K562 (cell line): ENCODE measurements at regions not wholly inside any gene's neighbourhood (a gene's known extent, or its start where the extent isn't known, plus 50 kb on each side); places are given as distances from the start of the nearest gene placed in this dataset.

Experiments used
- ATAC-seq: fragments of 200-7000 bp; cut with Tn5 transposase; 3 replicates; pipeline ENCODE4 v1.9.1; 2020; ENCODE audit warnings: moderate library complexity
- BruUV-seq: library from RNA; stranded (reverse); fragments of 400-500 nt; replicated peaks from 2 replicates; lab custom pipeline; 2021; lab: Mats Ljungman, UMichigan
- CTCF ChIA-PET: fragments of 300-600 bp; formaldehyde crosslinking; extraction: SDS; loops from one replicate; lab custom pipeline; 2021; ENCODE audit warnings: low intra/inter-chr PET ratio; lab: Yijun Ruan, JAX
- POLR2A ChIA-PET: fragments of 300-600, 350-650 bp; sonication (Branson Sonifier 250); formaldehyde crosslinking; extraction: SDS; loops from one replicate; lab custom pipeline; 2021; ENCODE audit warnings: antibody characterized with exemption, inconsistent platforms; lab: Yijun Ruan, JAX
- DNase-seq, 4 experiments: peaks; one replicate each; pipeline versions ENCODE4 v3.0.0 to v3.0.0-alpha.2; 2011 to 2018; ENCODE audit warnings: low spot score in 3 of 4, mixed read lengths in 3 of 4; ENCODE audit errors: extremely low read depth in 1 of 4
- FAIRE-seq: peaks from 2 replicates; lab custom pipeline; 2011; peaks lifted over from hg19 to GRCh38; lab: Jason Lieb, UNC
- H2AFZ ChIP-seq: 2 replicates; pipeline ENCODE4 v1.6.0; 2011; ENCODE audit warnings: low read depth, low read length, control low read depth, inconsistent platforms
- H3K27ac ChIP-seq: fragments of 200-600 bp; 3 replicates; pipeline ENCODE4 v1.8.0; 2011; ENCODE audit warnings: low read depth, mild to moderate bottlenecking, control low read depth, inconsistent platforms, low read length, moderate library complexity, mixed read lengths; ENCODE audit errors: extremely low read depth
- H3K27me3 ChIP-seq, 2 experiments: fragments of 300-600 bp in 1 of 2; 2 replicates in 1 of 2; 3 replicates in 1 of 2; pipeline versions ENCODE4 v1.6.0 to v1.8.0; 2011; ENCODE audit warnings: inconsistent platforms in 2 of 2, low read length in 2 of 2, mild to moderate bottlenecking in 1 of 2, mixed read lengths in 1 of 2, moderate library complexity in 1 of 2; ENCODE audit not compliant: control insufficient read depth in 2 of 2, insufficient read depth in 2 of 2
- H3K36me3 ChIP-seq: fragments of 300-600 bp; 3 replicates; pipeline ENCODE4 v1.8.0; 2011; ENCODE audit warnings: mild to moderate bottlenecking, low read length, inconsistent platforms; ENCODE audit not compliant: control insufficient read depth, insufficient read depth
- H3K4me1 ChIP-seq, 2 experiments: fragments of 200-600 bp in 1 of 2; replicated peaks in 1 of 2; 2 replicates in 1 of 2; 3 replicates in 1 of 2; pipeline versions ENCODE4 v1.5.1 to v1.8.0; 2011; ENCODE audit warnings: inconsistent platforms in 2 of 2, low read length in 2 of 2, mild to moderate bottlenecking in 1 of 2, mixed read lengths in 1 of 2, moderate library complexity in 1 of 2; ENCODE audit not compliant: control insufficient read depth in 2 of 2, insufficient read depth in 2 of 2
- H3K4me2 ChIP-seq: 2 replicates; pipeline ENCODE4 v1.6.1; 2011; ENCODE audit warnings: low read length, control low read depth, inconsistent platforms, mixed read lengths; ENCODE audit not compliant: insufficient read depth
- H3K4me3 ChIP-seq: fragments of 200-600 bp; sonication (generic), shearing (Covaris generic); 2 replicates; pipeline ENCODE4 v1.5.1; 2016; ENCODE audit warnings: control low read depth, inconsistent platforms
- H3K79me2 ChIP-seq: fragments of 200-600 bp; 3 replicates; pipeline ENCODE4 v1.8.0; 2011; ENCODE audit warnings: low read length, inconsistent platforms; ENCODE audit not compliant: control insufficient read depth, insufficient read depth
- H3K9ac ChIP-seq, 2 experiments: 2 replicates each; pipeline versions ENCODE4 v1.6.0 to v1.6.1; 2011; ENCODE audit warnings: low read depth in 2 of 2, low read length in 2 of 2, control low read depth in 1 of 2, inconsistent platforms in 1 of 2, mild to moderate bottlenecking in 1 of 2, mixed read lengths in 1 of 2; ENCODE audit not compliant: insufficient read depth in 1 of 2
- H3K9me1 ChIP-seq: one replicate; pipeline ENCODE4 v1.6.0; 2011; ENCODE audit warnings: inconsistent platforms, mild to moderate bottlenecking, low read length, moderate library complexity; ENCODE audit not compliant: control insufficient read depth, insufficient read depth
- H3K9me3 ChIP-seq: replicated peaks from 2 replicates; pipeline ENCODE4 v1.5.1; 2011; ENCODE audit warnings: low read depth, low read length, inconsistent platforms; ENCODE audit not compliant: control insufficient read depth, insufficient read depth
- H4K20me1 ChIP-seq: replicated peaks from 2 replicates; pipeline ENCODE4 v1.6.1; 2011; ENCODE audit warnings: low read length, inconsistent platforms, mixed read lengths; ENCODE audit not compliant: control insufficient read depth, insufficient read depth
- HCFC1 ChIP-seq: IDR thresholded peaks from 2 replicates; pipeline ENCODE4 v1.6.1; 2012; ENCODE audit warnings: low read depth, low read length, improper control_type of control experiment
- MCM2 ChIP-seq: fragments of 450-650 bp; IDR thresholded peaks from 2 replicates; pipeline ENCODE4 v1.6.1; 2017; ENCODE audit warnings: low read depth, mild to moderate bottlenecking
- MEF2D ChIP-seq: conservative IDR thresholded peaks from 2 replicates; pipeline ENCODE4 v1.6.1; 2016; ENCODE audit warnings: low read depth, missing genetic modification characterization, missing compliant biosample characterization
- MYNN ChIP-seq, 2 experiments: sonication (generic); formaldehyde crosslinking in 1 of 2; IDR thresholded peaks; 2 replicates each; pipeline versions ENCODE4 v1.5.0 to v1.6.1; 2016 to 2020; ENCODE audit warnings: antibody characterized with exemption in 1 of 2, missing genetic modification reagents in 1 of 2
- NFE2 ChIP-seq: IDR thresholded peaks from 2 replicates; pipeline ENCODE4 v1.6.1; 2014; ENCODE audit warnings: antibody characterized with exemption, low read depth
- TEAD4 ChIP-seq, 2 experiments: sonication (generic) in 1 of 2; formaldehyde crosslinking in 1 of 2; IDR thresholded peaks; 2 replicates each; pipeline versions ENCODE4 v1.6.1 to v1.8.0; 2012 to 2022; ENCODE audit warnings: borderline replicate concordance in 1 of 2, inconsistent platforms in 1 of 2, low read length in 1 of 2, mild to moderate bottlenecking in 1 of 2, missing genetic modification reagents in 1 of 2
- ZFP30 ChIP-seq: fragments of 250-450 bp; sonication (Bioruptor Pico); IDR thresholded peaks from 2 replicates; pipeline ENCODE4 v1.8.0; 2022; ENCODE audit warnings: moderate library complexity, mild to moderate bottlenecking, inconsistent platforms, borderline replicate concordance
- ZNF586 ChIP-seq: fragments of 450-650 bp; formaldehyde crosslinking; conservative IDR thresholded peaks from 2 replicates; pipeline ENCODE4 v1.4.0; 2020; ENCODE audit warnings: mild to moderate bottlenecking, moderate library complexity
- WGBS: fragments of 100-300 bp; shearing (Covaris generic); methylation state at CpG from one replicate; pipeline ENCODE4 v1.1.6; 2016; ENCODE audit warnings: low coverage, mixed read lengths; ENCODE audit not compliant: insufficient coverage; ENCODE audit errors: missing lambda C conversion rate; 5-methylcytosine and 5-hydroxymethylcytosine counted together
- in situ Hi-C: fragments of 300-500 bp; cut with MboI; formaldehyde crosslinking; loops from 4 replicates; pipeline ENCODE4 v1.15.0; 2018; ENCODE audit warnings: inconsistent platforms, mixed read lengths
- intact Hi-C: fragments of 100-400 bp; cut with micrococcal nuclease; formaldehyde crosslinking; loops from 2 replicates; pipeline ENCODE4 v1.14.2; 2022
- TF ChIP-seq, protein P1 (sequence below): fragments of 250-450 bp; sonication (Bioruptor Pico); IDR thresholded peaks from 2 replicates; pipeline ENCODE4 v1.5.0; 2022; ENCODE audit warnings: mild to moderate bottlenecking
- TF ChIP-seq, protein P2 (sequence below): IDR thresholded peaks from 2 replicates; pipeline ENCODE4 v1.6.1; 2012; ENCODE audit warnings: low read depth, low read length, improper control_type of control experiment, borderline replicate concordance
- TF ChIP-seq, protein P3 (sequence below): sonication (generic); formaldehyde crosslinking; IDR thresholded peaks from 2 replicates; pipeline ENCODE4 v1.9.0; 2022; ENCODE audit warnings: mild to moderate bottlenecking, missing genetic modification reagents

DNA sequence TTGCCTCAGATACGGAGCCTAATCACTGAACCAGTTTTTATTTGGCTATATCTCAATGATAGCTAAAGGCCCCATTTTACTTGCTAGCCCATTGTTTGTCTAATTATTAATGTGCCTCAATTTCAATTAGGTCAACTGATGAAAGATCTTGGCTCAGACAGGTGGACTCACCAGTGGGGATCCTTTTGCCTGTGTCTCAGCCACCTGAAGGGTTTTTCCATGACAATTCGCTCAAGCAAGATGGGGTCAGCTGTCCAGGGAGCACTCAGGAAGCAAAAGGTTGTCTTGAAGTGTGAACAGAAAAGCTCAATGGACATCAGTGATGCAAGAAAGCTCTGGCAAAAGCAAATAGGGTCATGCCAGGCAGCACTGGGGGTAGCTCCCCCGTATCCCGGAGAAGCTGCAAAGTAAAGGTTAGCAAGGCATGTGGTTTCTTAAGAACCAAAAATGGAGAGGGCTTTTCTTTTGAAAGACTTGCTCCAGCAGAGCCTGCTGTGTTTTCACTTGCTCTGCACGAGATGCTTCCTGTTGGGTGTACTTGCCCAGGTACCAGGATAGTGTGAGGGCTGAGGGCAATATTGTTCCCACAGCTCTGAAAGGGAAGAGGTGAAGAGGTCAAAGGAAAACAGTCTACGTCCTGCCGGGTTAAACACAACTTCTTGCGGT, 541.2 kb upstream of the CDH5 start:
- Histone ChIP-seq H3K27me3 (no peaks in the 10 kb centered on the region), H3K79me2 (no peaks in the 10 kb centered on the region), H3K4me3 (no peak overlapping the region), H4K20me1 (no peaks in the 10 kb centered on the region), H3K9me3 (no peaks in the 10 kb centered on the region)
- ATAC-seq, result no peak
- no TSS peak for BruUV-seq
- ChIA-PET POLR2A (interaction anchor here (0.6 to 0.9 kb wide), 2 partner anchors 25 to 74 kb away, joined by 3 to 4 read pairs; no protein-coding TSS in a partner anchor), CTCF (no interaction called here)
- in situ Hi-C loops (no loop called here), intact Hi-C loops (no loop called here)
- 11% methylated on average over 8 of the region's 8 CpGs for WGBS
- no peak for TF ChIP-seq TEAD4 (IDR thresholded peaks at IDR 0.05; ENCODE audit: low read length)
- no peak for TF ChIP-seq TEAD4 (CRISPR knock-in tag; IDR thresholded peaks at IDR 0.05; ENCODE audit: borderline replicate concordance)
- no peak for TF ChIP-seq MEF2D (tag)
- no peak for TF ChIP-seq MYNN (IDR thresholded peaks at IDR 0.05)
- TF ChIP-seq MYNN (CRISPR knock-in tag; IDR thresholded peaks at IDR 0.05), result peak; percentile 52; the same call in 1 of the 2 replicates
- no peak for TF ChIP-seq ZFP30 (CRISPR knock-in tag)
- TF ChIP-seq, all 486 proteins: peak for 1
- Histone ChIP-seq H3K27ac (no peak overlapping the region), H3K4me1 (no peaks in the 10 kb centered on the region), H2AFZ (no peak overlapping the region), H3K9ac (no peak overlapping the region), H3K4me2 (no peak overlapping the region), H3K9me1 (no peaks in the 10 kb centered on the region), H3K36me3 (no peaks in the 10 kb centered on the region)
- FAIRE-seq (no peak), DNase-seq (no peak)

DNA sequence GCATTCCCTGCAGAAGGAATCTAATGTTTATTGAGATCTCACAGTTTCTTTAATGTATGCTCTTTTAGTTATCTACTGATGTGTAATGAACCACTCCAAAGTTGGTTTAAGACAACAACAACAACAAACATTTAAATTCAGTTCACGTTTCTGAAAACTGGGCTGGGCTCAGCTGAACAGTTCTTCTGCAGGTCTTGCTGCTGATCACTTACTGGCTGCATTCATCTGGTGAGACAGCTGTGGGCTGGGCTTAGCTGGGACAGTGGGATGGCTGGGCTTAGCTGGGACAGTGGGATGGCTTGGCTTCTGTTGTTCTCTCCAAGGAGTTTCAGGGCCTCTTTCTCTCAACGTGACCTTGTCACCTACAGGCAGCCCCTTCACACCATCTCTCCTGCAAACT, 544.3 kb upstream of the CDH5 start:
- no peak for DNase-seq
- Histone ChIP-seq H3K9me3 (no peaks in the 10 kb centered on the region), H3K9me1 (no peaks in the 10 kb centered on the region), H3K4me2 (no peak overlapping the region), H3K4me1 (no peaks in the 10 kb centered on the region), H4K20me1 (no peaks in the 10 kb centered on the region), H3K27me3 (no peaks in the 10 kb centered on the region), H2AFZ (no peak overlapping the region), H3K79me2 (no peaks in the 10 kb centered on the region), H3K27ac (no peak overlapping the region), H3K36me3 (no peaks in the 10 kb centered on the region), H3K9ac (no peak overlapping the region), H3K4me3 (no peak overlapping the region)
- intact Hi-C loops, result no loop called here
- CTCF ChIA-PET, result no interaction called here
- WGBS, result 4% methylated on average over 2 of the region's 2 CpGs
- ATAC-seq, result no peak
- no TSS peak for BruUV-seq
- no peak for FAIRE-seq
- in situ Hi-C loops, result no loop called here
- POLR2A ChIA-PET, result no interaction called here
- TF ChIP-seq, protein P1, sequence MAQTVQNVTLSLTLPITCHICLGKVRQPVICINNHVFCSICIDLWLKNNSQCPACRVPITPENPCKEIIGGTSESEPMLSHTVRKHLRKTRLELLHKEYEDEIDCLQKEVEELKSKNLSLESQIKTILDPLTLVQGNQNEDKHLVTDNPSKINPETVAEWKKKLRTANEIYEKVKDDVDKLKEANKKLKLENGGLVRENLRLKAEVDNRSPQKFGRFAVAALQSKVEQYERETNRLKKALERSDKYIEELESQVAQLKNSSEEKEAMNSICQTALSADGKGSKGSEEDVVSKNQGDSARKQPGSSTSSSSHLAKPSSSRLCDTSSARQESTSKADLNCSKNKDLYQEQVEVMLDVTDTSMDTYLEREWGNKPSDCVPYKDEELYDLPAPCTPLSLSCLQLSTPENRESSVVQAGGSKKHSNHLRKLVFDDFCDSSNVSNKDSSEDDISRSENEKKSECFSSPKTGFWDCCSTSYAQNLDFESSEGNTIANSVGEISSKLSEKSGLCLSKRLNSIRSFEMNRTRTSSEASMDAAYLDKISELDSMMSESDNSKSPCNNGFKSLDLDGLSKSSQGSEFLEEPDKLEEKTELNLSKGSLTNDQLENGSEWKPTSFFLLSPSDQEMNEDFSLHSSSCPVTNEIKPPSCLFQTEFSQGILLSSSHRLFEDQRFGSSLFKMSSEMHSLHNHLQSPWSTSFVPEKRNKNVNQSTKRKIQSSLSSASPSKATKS, result no peak
- TF ChIP-seq ZNF586 (CRISPR knock-in tag) (no peak), NFE2 (no peak), MCM2 (no peak), HCFC1 (no peak)
- TF ChIP-seq, protein P2, sequence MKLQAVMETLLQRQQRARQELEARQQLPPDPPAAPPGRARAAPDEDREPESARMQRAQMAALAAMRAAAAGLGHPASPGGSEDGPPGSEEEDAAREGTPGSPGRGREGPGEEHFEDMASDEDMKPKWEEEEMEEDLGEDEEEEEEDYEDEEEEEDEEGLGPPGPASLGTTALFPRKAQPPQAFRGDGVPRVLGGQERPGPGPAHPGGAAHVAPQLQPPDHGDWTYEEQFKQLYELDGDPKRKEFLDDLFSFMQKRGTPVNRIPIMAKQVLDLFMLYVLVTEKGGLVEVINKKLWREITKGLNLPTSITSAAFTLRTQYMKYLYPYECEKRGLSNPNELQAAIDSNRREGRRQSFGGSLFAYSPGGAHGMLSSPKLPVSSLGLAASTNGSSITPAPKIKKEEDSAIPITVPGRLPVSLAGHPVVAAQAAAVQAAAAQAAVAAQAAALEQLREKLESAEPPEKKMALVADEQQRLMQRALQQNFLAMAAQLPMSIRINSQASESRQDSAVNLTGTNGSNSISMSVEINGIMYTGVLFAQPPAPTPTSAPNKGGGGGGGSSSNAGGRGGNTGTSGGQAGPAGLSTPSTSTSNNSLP, result no peak
- TF ChIP-seq, protein P3, sequence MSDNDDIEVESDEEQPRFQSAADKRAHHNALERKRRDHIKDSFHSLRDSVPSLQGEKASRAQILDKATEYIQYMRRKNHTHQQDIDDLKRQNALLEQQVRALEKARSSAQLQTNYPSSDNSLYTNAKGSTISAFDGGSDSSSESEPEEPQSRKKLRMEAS, result no peak
